ENCODE measurements at regions not wholly inside any gene's neighbourhood (a gene's known extent, or its start where the extent isn't known, plus 50 kb on each side); places are given as distances from the start of the nearest gene placed in this dataset.

DNA sequence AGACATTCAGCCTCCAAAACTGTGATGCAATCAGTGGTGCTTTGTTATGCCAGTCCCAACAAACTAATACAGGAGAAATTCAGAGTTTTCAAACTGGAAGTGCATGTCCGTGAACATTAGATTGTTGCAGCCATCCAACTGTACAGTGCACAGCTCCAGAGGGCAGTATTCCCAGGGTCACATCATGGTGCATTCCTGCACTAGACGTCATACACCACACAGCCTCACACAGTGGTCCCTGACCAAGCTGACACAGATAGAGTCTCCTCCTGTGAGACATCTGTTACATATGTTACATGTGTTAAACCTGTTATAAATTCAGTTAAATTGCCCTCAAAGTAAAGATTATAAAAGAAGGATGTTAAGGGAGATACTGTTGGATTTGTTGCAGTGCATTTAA is 209.0 kb downstream of the LRRN1 start:
- TF ChIP-seq, protein P1, sequence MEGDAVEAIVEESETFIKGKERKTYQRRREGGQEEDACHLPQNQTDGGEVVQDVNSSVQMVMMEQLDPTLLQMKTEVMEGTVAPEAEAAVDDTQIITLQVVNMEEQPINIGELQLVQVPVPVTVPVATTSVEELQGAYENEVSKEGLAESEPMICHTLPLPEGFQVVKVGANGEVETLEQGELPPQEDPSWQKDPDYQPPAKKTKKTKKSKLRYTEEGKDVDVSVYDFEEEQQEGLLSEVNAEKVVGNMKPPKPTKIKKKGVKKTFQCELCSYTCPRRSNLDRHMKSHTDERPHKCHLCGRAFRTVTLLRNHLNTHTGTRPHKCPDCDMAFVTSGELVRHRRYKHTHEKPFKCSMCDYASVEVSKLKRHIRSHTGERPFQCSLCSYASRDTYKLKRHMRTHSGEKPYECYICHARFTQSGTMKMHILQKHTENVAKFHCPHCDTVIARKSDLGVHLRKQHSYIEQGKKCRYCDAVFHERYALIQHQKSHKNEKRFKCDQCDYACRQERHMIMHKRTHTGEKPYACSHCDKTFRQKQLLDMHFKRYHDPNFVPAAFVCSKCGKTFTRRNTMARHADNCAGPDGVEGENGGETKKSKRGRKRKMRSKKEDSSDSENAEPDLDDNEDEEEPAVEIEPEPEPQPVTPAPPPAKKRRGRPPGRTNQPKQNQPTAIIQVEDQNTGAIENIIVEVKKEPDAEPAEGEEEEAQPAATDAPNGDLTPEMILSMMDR (IDR thresholded peaks at IDR 0.05), result no peak
- no peak for TF ChIP-seq POLR2A (IDR thresholded peaks at IDR 0.05)

Measured in body of pancreas (tissue), 4 donors.